K562 (cell line): ENCODE measurements at regions not wholly inside any gene's neighbourhood (a gene's known extent, or its start where the extent isn't known, plus 50 kb on each side); places are given as distances from the start of the nearest gene placed in this dataset.

ENCODE experiments used
- CBX1 ChIP-seq: sonication (generic); IDR thresholded peaks from 2 replicates; pipeline ENCODE4 v1.6.1; 2016; ENCODE audit warnings: antibody characterized with exemption, low read depth, mild to moderate bottlenecking
- CHD4 ChIP-seq: fragments of 200-600 bp; sonication (generic); IDR thresholded peaks from 3 replicates; pipeline ENCODE4 v1.6.1; 2012; ENCODE audit warnings: low read depth, mild to moderate bottlenecking, mixed read lengths, low read length, inconsistent platforms; ENCODE audit not compliant: insufficient read depth, insufficient replicate concordance, poor library complexity, severe bottlenecking
- MEF2A ChIP-seq: IDR thresholded peaks from 2 replicates; pipeline ENCODE4 v1.6.1; 2011; ENCODE audit warnings: low read depth, mild to moderate bottlenecking, low read length, moderate library complexity; ENCODE audit not compliant: control insufficient read depth
- POLR2A ChIP-seq: fragments of 450-650 bp; conservative IDR thresholded peaks from 2 replicates; pipeline ENCODE4 v1.6.1; 2016
- RAD21 ChIP-seq, 2 experiments: fragments of 250-450 bp in 1 of 2; fragments of 450-650 bp in 1 of 2; sonication (Bioruptor Pico) in 1 of 2; formaldehyde crosslinking in 1 of 2; IDR thresholded peaks in 1 of 2; conservative IDR thresholded peaks in 1 of 2; 2 replicates each; pipeline versions ENCODE4 v1.4.0 to v1.8.0; 2020 to 2022; ENCODE audit warnings: mild to moderate bottlenecking in 2 of 2, moderate library complexity in 1 of 2
- THRAP3 ChIP-seq: fragments of 450-650 bp; IDR thresholded peaks from 2 replicates; pipeline ENCODE4 v1.6.1; 2016; ENCODE audit warnings: mild to moderate bottlenecking, inconsistent platforms, borderline replicate concordance
- ZNF644 ChIP-seq: fragments of 200-800 bp; sonication (Bioruptor generic); IDR thresholded peaks from 2 replicates; pipeline ENCODE4 v1.6.1; 2016; ENCODE audit warnings: low read depth, missing genetic modification characterization, missing compliant biosample characterization
- ZNF785 ChIP-seq: fragments of 250-450 bp; sonication (Bioruptor Pico); IDR thresholded peaks from 2 replicates; pipeline ENCODE4 v1.4.0; 2020; ENCODE audit warnings: mild to moderate bottlenecking
- TF ChIP-seq, protein P1 (sequence below), 2 experiments: fragments of 200-800 bp in 1 of 2; sonication (Bioruptor generic) in 1 of 2; sonication (generic) in 1 of 2; formaldehyde crosslinking in 1 of 2; IDR thresholded peaks in 1 of 2; conservative IDR thresholded peaks in 1 of 2; 2 replicates each; pipeline versions ENCODE4 v1.5.0 to v1.6.1; 2016 to 2020; ENCODE audit warnings: missing compliant biosample characterization in 1 of 2, missing genetic modification characterization in 1 of 2, missing genetic modification reagents in 1 of 2
- TF ChIP-seq, protein P2 (sequence below): sonication (generic); formaldehyde crosslinking; IDR thresholded peaks from 2 replicates; pipeline ENCODE4 v1.9.0; 2022; ENCODE audit warnings: mild to moderate bottlenecking, missing genetic modification reagents
- TF ChIP-seq, protein P3 (sequence below), 3 experiments: IDR thresholded peaks in 2 of 3; conservative IDR thresholded peaks in 1 of 3; 2 replicates each; pipeline ENCODE4 v1.5.1; 2011 to 2012; ENCODE audit warnings: low read length in 3 of 3, mild to moderate bottlenecking in 3 of 3, control low read depth in 2 of 3, improper control_type of control experiment in 1 of 3, inconsistent platforms in 1 of 3, low read depth in 1 of 3, mixed read lengths in 1 of 3, moderate library complexity in 1 of 3; ENCODE audit not compliant: insufficient read depth in 2 of 3

DNA sequence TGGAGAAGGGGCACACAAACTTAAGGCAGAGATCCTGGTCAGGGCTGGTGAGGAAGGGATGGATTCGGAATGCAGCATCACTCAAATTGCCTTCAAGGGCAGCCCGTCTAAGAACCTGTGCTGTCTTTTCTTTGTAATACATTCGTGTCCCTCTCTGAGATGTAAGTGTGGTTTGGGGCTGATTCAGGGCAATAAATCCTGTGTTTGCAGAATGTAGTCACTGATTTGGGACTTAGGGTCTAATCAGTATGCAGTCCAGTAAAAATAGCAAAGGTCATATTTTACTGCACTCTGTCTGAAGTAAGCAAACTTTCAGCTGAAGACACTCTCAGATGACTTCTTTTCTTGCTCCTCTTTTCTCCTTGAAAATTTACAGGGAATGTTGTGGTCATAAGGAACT is 93.8 kb upstream of the C1QTNF9B start:
- TF ChIP-seq, protein P1, sequence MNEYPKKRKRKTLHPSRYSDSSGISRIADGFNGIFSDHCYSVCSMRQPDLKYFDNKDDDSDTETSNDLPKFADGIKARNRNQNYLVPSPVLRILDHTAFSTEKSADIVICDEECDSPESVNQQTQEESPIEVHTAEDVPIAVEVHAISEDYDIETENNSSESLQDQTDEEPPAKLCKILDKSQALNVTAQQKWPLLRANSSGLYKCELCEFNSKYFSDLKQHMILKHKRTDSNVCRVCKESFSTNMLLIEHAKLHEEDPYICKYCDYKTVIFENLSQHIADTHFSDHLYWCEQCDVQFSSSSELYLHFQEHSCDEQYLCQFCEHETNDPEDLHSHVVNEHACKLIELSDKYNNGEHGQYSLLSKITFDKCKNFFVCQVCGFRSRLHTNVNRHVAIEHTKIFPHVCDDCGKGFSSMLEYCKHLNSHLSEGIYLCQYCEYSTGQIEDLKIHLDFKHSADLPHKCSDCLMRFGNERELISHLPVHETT (CRISPR knock-in tag; conservative IDR thresholded peaks at IDR 0.05 in 1 of 2, IDR thresholded peaks at IDR 0.05 in 1 of 2) = no peak
- TF ChIP-seq, protein P2, sequence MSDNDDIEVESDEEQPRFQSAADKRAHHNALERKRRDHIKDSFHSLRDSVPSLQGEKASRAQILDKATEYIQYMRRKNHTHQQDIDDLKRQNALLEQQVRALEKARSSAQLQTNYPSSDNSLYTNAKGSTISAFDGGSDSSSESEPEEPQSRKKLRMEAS (CRISPR knock-in tag) = no peak
- TF ChIP-seq CHD4 (no peak), RAD21 (CRISPR knock-in tag; conservative IDR thresholded peaks at IDR 0.05 in 1 of 2, IDR thresholded peaks at IDR 0.05 in 1 of 2) (no peak), ZNF644 (tag) (no peak), THRAP3 (no peak), MEF2A (no peak), POLR2A (no peak), ZNF785 (no peak), CBX1 (no peak)
- TF ChIP-seq, protein P3, sequence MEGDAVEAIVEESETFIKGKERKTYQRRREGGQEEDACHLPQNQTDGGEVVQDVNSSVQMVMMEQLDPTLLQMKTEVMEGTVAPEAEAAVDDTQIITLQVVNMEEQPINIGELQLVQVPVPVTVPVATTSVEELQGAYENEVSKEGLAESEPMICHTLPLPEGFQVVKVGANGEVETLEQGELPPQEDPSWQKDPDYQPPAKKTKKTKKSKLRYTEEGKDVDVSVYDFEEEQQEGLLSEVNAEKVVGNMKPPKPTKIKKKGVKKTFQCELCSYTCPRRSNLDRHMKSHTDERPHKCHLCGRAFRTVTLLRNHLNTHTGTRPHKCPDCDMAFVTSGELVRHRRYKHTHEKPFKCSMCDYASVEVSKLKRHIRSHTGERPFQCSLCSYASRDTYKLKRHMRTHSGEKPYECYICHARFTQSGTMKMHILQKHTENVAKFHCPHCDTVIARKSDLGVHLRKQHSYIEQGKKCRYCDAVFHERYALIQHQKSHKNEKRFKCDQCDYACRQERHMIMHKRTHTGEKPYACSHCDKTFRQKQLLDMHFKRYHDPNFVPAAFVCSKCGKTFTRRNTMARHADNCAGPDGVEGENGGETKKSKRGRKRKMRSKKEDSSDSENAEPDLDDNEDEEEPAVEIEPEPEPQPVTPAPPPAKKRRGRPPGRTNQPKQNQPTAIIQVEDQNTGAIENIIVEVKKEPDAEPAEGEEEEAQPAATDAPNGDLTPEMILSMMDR (IDR thresholded peaks at IDR 0.05 in 2 of 3, conservative IDR thresholded peaks at IDR 0.05 in 1 of 3; ENCODE audit: insufficient read depth in 2 of 3, low read depth in 1 of 3, low read length in 3 of 3) = no peak
